ENCODE measurements at regions not wholly inside any gene's neighbourhood (a gene's known extent, or its start where the extent isn't known, plus 50 kb on each side); places are given as distances from the start of the nearest gene placed in this dataset.

DNA sequence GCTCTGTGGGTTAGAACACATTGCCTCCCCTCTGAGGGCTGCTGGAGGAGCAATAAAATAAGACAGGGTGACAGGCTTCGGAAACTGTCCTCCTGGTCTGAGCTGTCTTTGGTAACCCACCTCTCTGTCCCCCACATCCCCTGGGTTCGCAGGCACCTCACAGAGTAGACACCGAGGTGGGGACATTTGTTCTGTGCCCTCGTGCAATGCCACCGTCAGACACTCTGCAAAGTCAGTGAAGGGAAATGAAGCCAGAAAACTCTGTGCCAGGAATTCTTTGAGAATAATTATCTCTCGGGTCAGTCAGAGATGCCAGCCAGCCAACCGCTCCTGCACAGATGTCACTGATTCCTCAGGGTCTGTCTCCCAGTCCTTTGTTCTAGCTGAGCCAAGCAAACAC lies 493.6 kb downstream of the FOXO1 start:
- POLR2A ChIA-PET, result interaction anchor here (0.6 to 1.4 kb wide), 3 partner anchors 9 to 663 kb away, joined by 3 to 6 read pairs (median 3); no protein-coding TSS in a partner anchor
- Histone ChIP-seq H3K9me3 (ENCODE audit: low read length) (no peaks in the 10 kb centered on the region), H3K9me2 (ENCODE audit: insufficient read depth, low read length) (no peaks in the 10 kb centered on the region), H3K27ac (ENCODE audit: low read depth, low read length, poor library complexity, severe bottlenecking) (no peak overlapping the region), H4K20me1 (ENCODE audit: insufficient read depth, low read length) (no peaks in the 10 kb centered on the region), H3K79me2 (ENCODE audit: insufficient read depth, low read depth, low read length) (no peaks in the 10 kb centered on the region), H2AFZ (ENCODE audit: low read length) (no peak overlapping the region), H3K4me2 (ENCODE audit: low read length) (no peak overlapping the region), H3K36me3 (ENCODE audit: insufficient read depth, low read length) (no peaks in the 10 kb centered on the region), H3K4me3 (ENCODE audit: low read depth, low read length, poor library complexity, severe bottlenecking) (no peak overlapping the region), H3K4me1 (ENCODE audit: insufficient read depth, low read length, poor library complexity, severe bottlenecking) (no peaks in the 10 kb centered on the region)
- intact Hi-C loops (cut with micrococcal nuclease; ENCODE audit: unreplicated experiment), result no loop called here
- DNase-seq (ENCODE audit: low spot score), result no peak
- CTCF ChIA-PET (ENCODE audit: unreplicated experiment), result no interaction called here
- no TSS peak for BruUV-seq (replicated peaks)
- TF ChIP-seq, protein P1, sequence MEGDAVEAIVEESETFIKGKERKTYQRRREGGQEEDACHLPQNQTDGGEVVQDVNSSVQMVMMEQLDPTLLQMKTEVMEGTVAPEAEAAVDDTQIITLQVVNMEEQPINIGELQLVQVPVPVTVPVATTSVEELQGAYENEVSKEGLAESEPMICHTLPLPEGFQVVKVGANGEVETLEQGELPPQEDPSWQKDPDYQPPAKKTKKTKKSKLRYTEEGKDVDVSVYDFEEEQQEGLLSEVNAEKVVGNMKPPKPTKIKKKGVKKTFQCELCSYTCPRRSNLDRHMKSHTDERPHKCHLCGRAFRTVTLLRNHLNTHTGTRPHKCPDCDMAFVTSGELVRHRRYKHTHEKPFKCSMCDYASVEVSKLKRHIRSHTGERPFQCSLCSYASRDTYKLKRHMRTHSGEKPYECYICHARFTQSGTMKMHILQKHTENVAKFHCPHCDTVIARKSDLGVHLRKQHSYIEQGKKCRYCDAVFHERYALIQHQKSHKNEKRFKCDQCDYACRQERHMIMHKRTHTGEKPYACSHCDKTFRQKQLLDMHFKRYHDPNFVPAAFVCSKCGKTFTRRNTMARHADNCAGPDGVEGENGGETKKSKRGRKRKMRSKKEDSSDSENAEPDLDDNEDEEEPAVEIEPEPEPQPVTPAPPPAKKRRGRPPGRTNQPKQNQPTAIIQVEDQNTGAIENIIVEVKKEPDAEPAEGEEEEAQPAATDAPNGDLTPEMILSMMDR (conservative IDR thresholded peaks at IDR 0.05; ENCODE audit: low read length), result no peak
- no peak for TF ChIP-seq EZH2phosphoT487 (IDR thresholded peaks at IDR 0.05; ENCODE audit: borderline replicate concordance, low read depth, low read length)

DNA sequence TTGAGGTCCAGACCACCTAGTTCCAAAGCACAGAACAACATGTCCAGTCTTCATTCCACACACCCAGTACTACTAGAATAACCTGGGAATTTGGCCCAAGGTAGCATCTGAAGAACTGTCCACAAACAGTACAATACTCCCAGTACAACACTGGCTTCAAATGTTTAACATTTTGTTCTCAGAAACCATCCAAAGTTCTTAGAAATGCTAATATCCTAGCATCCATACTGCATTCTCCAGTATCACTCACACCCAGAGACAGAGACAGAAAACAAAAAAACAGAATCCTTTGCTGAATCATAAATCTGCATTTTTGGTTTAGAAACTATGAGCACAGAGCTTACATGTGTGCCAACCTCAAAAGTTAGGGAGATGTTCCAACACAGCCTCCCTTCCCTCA lies 490.8 kb downstream of the FOXO1 start:
- no peak overlapping the region for H2AFZ ChIP-seq (ENCODE audit: low read length)
- no peak overlapping the region for H3K4me3 ChIP-seq (ENCODE audit: low read depth, low read length, poor library complexity, severe bottlenecking)
- no peak overlapping the region for H3K4me2 ChIP-seq (ENCODE audit: low read length)
- no peak for DNase-seq (ENCODE audit: low spot score)
- H3K36me3 ChIP-seq (ENCODE audit: insufficient read depth, low read length), result no peaks in the 10 kb centered on the region
- no TSS peak for BruUV-seq (replicated peaks)
- POLR2A ChIA-PET, result interaction anchor here (0.7 to 2.9 kb wide), 6 partner anchors 15 to 509 kb away, joined by 3 to 9 read pairs (median 4); no protein-coding TSS in a partner anchor
- no peak for TF ChIP-seq EZH2phosphoT487 (IDR thresholded peaks at IDR 0.05; ENCODE audit: borderline replicate concordance, low read depth, low read length)
- TF ChIP-seq, protein P1 (conservative IDR thresholded peaks at IDR 0.05; ENCODE audit: low read length), result no peak
- no peaks in the 10 kb centered on the region for H3K9me2 ChIP-seq (ENCODE audit: insufficient read depth, low read length)
- intact Hi-C loops (cut with micrococcal nuclease; ENCODE audit: unreplicated experiment), result no loop called here
- no peaks in the 10 kb centered on the region for H3K9me3 ChIP-seq (ENCODE audit: low read length)
- H3K79me2 ChIP-seq (ENCODE audit: insufficient read depth, low read depth, low read length), result no peaks in the 10 kb centered on the region
- H3K27ac ChIP-seq (ENCODE audit: low read depth, low read length, poor library complexity, severe bottlenecking), result no peak overlapping the region
- no peaks in the 10 kb centered on the region for H4K20me1 ChIP-seq (ENCODE audit: insufficient read depth, low read length)
- no peaks in the 10 kb centered on the region for H3K4me1 ChIP-seq (ENCODE audit: insufficient read depth, low read length, poor library complexity, severe bottlenecking)
- CTCF ChIA-PET (ENCODE audit: unreplicated experiment), result no interaction called here

DNA sequence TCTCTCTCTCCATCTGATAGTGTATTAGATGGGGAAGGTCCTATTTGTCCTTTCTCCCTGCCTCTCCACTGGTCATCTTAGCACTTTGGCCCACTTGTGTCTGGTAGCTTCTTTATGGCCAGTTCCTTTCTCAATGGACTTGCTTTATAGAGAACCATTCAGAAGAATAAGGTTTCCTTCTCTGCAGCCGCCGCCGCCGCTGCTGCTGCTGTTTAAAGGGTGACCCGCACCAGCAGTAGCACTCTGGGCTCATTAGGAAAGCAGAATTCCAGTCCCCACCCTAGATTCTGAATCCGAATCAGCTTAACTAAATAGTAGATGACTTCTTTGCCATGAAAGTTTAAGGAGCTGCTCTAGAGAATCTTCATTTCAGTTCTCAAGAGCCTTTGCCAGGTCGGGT lies 490.2 kb downstream of the FOXO1 start:
- Histone ChIP-seq H3K9me2 (ENCODE audit: insufficient read depth, low read length) (no peaks in the 10 kb centered on the region), H3K4me1 (ENCODE audit: insufficient read depth, low read length, poor library complexity, severe bottlenecking) (no peaks in the 10 kb centered on the region), H3K9me3 (ENCODE audit: low read length) (no peaks in the 10 kb centered on the region), H4K20me1 (ENCODE audit: insufficient read depth, low read length) (no peaks in the 10 kb centered on the region), H3K27ac (ENCODE audit: low read depth, low read length, poor library complexity, severe bottlenecking) (no peak overlapping the region), H3K4me3 (ENCODE audit: low read depth, low read length, poor library complexity, severe bottlenecking) (no peak overlapping the region), H3K79me2 (ENCODE audit: insufficient read depth, low read depth, low read length) (no peaks in the 10 kb centered on the region), H3K4me2 (ENCODE audit: low read length) (no peak overlapping the region), H3K36me3 (ENCODE audit: insufficient read depth, low read length) (no peaks in the 10 kb centered on the region), H2AFZ (ENCODE audit: low read length) (no peak overlapping the region)
- ChIA-PET CTCF (ENCODE audit: unreplicated experiment) (no interaction called here), POLR2A (interaction anchor here (0.6 to 2.9 kb wide), 3 partner anchors 8 to 165 kb away, joined by 3 to 9 read pairs (median 3); no protein-coding TSS in a partner anchor)
- TF ChIP-seq EZH2phosphoT487 (IDR thresholded peaks at IDR 0.05; ENCODE audit: borderline replicate concordance, low read depth, low read length), result no peak
- TF ChIP-seq, protein P1 (conservative IDR thresholded peaks at IDR 0.05; ENCODE audit: low read length), result no peak
- DNase-seq (ENCODE audit: low spot score), result no peak
- BruUV-seq (replicated peaks), result no TSS peak
- intact Hi-C loops (cut with micrococcal nuclease; ENCODE audit: unreplicated experiment), result no loop called here
